Osteoblast (primary cell): ENCODE measurements at regions not wholly inside any gene's neighbourhood (a gene's known extent, or its start where the extent isn't known, plus 50 kb on each side); places are given as distances from the start of the nearest gene placed in this dataset.
"Not testable (repeated sequence)": the region's sequence is repeated elsewhere in the genome, so short reads cannot be mapped to it uniquely, and the experiment has no call there.

Source experiments
- DNase-seq: peaks from one replicate; pipeline ENCODE4 v3.0.0; 2011; ENCODE audit warnings: low spot score, mixed read lengths; ENCODE audit not compliant: insufficient read length; ENCODE audit errors: missing footprints
- H2AFZ ChIP-seq: 2 replicates; pipeline ENCODE4 v1.6.0; 2011; ENCODE audit warnings: mild to moderate bottlenecking, low read length
- H3K27ac ChIP-seq: 2 replicates; pipeline ENCODE4 v1.5.1; 2011; ENCODE audit warnings: mild to moderate bottlenecking, low read depth, low read length, moderate library complexity
- H3K27me3 ChIP-seq: 2 replicates; pipeline ENCODE4 v1.6.0; 2012; ENCODE audit warnings: mild to moderate bottlenecking, control low read depth, inconsistent platforms, low read length, moderate library complexity; ENCODE audit not compliant: insufficient read depth
- H3K36me3 ChIP-seq: 2 replicates; pipeline ENCODE4 v1.5.1; 2011; ENCODE audit warnings: mild to moderate bottlenecking, low read length, control low read depth, moderate library complexity; ENCODE audit not compliant: insufficient read depth
- H3K4me1 ChIP-seq: 2 replicates; pipeline ENCODE4 v1.5.1; 2011; ENCODE audit warnings: mild to moderate bottlenecking, low read length, control low read depth, moderate library complexity; ENCODE audit not compliant: insufficient read depth
- H3K4me2 ChIP-seq: 2 replicates; pipeline ENCODE4 v1.6.0; 2011; ENCODE audit warnings: mild to moderate bottlenecking, low read length; ENCODE audit not compliant: insufficient read depth
- H3K4me3 ChIP-seq: fragments of 200-600 bp; sonication (generic); 3 replicates; pipeline ENCODE4 v1.5.1; 2012; ENCODE audit warnings: mild to moderate bottlenecking, low read length, inconsistent platforms; ENCODE audit not compliant: insufficient read depth
- H3K79me2 ChIP-seq: 2 replicates; pipeline ENCODE4 v1.6.0; 2012; ENCODE audit warnings: mild to moderate bottlenecking, low read length, control low read depth, inconsistent platforms; ENCODE audit not compliant: insufficient read depth
- H3K9me3 ChIP-seq: 2 replicates; pipeline ENCODE4 v1.5.1; 2011; ENCODE audit warnings: low read depth, low read length, control low read depth
- H4K20me1 ChIP-seq: 2 replicates; pipeline ENCODE4 v1.6.0; 2012; ENCODE audit warnings: mild to moderate bottlenecking, low read length, control low read depth; ENCODE audit not compliant: insufficient read depth

DNA sequence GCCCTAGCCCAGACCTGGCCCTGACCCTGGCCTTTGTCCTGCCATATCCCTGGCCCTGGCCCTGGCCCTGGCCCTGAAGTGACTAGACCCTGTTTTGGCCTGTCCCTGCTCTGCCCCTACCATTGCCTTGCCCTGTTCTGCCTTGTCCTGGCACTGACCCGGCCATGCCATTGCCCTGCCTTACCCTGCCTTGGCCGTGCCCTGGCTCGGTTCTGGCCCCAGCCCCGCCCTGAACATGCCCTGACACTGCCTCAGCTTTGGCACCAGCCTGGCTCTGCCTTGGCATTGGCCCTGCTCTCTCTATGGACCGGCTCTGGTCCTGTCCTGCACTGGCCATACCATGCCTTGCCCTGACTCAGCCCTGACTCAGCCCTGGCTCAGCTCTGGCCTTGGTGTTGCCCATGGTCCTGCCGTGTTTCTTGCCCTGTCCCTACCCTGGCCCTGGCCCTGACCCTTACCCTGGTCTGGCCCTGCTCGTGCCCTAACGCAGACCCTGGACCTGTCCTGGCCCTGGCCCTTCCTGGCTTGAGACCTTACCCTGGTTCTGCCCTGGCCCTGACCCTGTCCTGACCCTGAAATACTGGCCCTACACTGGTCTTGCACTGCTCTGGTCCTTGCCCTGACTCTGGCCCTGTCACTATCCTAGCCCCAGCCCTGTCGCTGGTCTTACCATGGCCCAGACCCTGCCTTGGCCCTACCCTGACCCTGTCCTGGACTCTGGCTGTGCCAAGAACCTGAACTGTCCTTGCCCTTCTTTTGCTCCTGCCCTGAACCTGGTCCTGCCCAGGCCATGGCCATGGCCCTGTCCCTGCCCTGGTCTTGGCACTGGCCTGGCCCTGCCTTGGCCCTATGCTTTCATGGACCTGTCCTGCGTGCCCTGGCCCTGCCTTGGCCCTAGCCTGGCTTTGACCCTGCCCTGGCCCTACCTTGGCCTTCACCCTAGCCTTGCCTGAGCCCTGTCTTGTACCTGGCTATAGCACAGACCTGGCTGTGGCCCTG lies 224.6 kb downstream of the LIPI start:
- not testable (repeated sequence) for H3K36me3 ChIP-seq, DNase-seq, H3K27me3 ChIP-seq, H3K27ac ChIP-seq, H3K9me3 ChIP-seq, H3K79me2 ChIP-seq, H2AFZ ChIP-seq, H3K4me3 ChIP-seq, H3K4me2 ChIP-seq, H4K20me1 ChIP-seq, H3K4me1 ChIP-seq

DNA sequence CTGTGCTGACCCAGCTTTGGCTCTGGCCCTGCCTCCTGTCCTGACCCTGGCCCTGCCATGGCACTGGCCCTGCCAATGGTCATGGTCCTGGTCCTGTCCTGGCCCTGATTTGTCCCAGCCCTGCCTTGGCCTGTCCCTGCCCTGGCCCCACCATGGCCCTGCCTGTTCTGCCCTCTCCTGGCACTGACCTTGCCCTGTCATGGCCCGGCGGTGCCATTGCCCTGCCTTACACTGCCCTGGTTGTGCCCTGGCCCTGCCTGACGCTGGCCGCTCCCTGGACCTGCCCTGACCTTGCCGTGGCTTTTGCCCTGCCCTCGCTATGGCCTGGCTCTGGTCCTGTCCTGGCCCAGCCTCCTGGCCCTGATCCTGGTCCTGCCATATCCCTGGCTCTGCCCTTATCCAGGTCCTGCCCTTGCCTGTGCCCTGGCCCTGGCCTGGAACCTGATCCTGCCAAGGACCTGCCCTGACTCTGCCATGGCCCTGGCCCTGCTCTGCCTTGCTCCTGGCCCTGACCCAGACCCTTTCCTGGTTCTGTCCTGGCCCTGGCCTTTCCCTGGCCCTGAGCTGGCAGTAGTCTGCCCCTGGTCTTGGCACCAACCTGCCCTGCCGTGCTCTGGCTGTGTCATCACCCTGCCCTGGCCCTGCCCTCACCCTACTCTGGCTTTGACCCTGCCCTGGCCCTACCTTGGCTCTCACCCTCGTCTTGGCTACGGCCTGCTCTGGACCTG lies 225.5 kb downstream of the LIPI start:
- H3K27ac ChIP-seq, H3K4me2 ChIP-seq, H3K79me2 ChIP-seq, H3K27me3 ChIP-seq, H3K9me3 ChIP-seq, H2AFZ ChIP-seq, DNase-seq, H3K36me3 ChIP-seq, H4K20me1 ChIP-seq, H3K4me1 ChIP-seq, H3K4me3 ChIP-seq: not testable (repeated sequence)

DNA sequence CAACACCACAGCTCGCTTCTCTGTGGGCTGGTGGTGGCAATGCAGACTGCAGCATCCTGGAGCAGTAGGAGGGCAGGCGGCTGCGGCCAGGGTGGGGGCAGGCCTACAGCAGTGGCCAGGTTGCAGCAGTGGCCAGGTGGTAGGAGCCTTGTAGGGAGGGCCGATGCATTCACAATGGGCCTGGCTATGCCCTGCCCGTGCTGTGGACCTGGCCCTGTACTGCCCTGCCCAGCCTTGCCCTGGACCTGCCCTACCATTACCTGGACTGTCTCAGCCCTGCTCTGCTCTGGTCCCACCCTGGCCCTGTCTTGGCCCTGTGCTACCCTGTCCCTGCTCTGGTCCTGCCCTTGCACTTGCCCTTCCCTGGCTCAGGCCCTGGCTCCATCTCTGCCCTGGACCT lies 226.0 kb downstream of the LIPI start:
- not testable (repeated sequence) for H3K4me1 ChIP-seq, H3K4me2 ChIP-seq, H3K36me3 ChIP-seq, H3K79me2 ChIP-seq, H2AFZ ChIP-seq, H3K4me3 ChIP-seq, H3K27ac ChIP-seq, H4K20me1 ChIP-seq, DNase-seq, H3K9me3 ChIP-seq, H3K27me3 ChIP-seq

DNA sequence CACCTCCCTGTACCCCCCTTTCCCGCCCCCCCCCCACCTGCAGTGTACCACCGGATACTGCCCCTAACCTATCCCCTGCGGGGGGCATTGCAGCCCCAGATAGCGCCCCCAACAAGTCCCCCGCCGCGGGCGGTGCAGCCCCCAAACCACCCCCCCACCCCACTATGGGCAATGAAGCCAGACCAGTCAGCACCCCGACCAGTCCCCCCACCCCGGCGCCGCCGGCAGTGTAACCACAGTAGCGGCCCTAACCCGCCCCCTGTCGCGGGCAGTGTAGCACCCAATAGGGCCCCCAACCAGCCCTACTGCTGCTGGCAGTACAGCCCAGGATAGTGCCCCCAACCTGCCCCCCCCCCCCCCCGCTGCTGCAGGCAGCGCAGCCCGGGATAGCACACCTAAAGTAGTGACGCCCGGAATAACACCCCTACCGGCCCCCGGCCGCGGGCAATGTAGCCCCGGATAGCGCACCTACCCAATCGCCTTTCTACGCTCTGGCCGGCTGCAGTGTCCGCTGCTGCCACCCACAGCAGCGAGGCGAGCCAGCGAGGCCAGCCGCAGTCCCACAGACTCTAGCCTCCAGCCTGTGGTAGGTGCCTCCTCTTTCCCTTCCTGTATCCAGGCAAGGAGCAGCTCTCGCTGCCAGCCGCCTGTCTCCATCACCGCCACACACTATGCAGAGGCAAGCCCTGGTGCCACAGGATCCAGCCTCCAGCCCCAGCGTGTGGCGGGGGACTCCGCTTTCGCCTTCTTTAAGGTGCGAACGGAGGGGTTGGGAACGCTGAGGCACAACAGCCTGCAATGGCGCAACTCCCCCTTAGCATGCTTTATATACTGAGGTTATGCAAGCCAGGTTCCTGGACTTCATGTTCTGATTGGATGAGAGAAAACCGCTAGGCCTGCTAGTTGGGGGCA lies 229.3 kb downstream of the LIPI start:
- not testable (repeated sequence) for H3K4me1 ChIP-seq, H4K20me1 ChIP-seq, H3K27me3 ChIP-seq, H3K9me3 ChIP-seq, H3K79me2 ChIP-seq, H3K4me3 ChIP-seq, H3K36me3 ChIP-seq, H3K27ac ChIP-seq, H3K4me2 ChIP-seq, H2AFZ ChIP-seq, DNase-seq

DNA sequence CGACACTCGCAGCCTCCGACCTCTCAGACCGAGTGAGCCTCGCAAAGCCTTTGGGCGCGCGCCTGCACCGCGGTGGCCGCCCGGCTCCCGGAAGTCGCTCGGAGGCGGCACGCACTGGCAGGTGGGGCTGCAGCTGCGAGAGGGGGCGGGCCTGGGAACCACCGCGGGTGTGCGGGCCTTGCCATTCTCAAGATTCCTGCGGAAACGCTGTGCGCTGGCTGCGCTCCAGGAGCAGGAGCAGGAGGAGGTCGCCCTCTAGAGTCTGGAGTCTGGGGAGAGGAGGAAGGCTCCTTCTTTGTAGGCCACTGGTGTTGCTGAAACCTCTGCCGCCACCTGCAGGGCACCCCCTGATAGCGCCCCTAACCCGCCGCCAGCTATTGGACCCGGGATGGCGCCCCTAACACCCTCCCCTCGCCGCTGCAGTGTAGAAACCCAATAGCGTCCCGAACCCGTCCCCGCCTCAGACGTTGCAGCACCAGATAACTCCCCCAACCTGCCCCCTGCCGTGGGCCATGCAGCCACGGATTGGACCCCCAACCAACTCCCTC lies 230.6 kb downstream of the LIPI start:
- not testable (repeated sequence) for H3K4me3 ChIP-seq, DNase-seq, H3K27ac ChIP-seq, H3K79me2 ChIP-seq, H2AFZ ChIP-seq, H3K4me1 ChIP-seq, H3K27me3 ChIP-seq, H3K4me2 ChIP-seq, H4K20me1 ChIP-seq, H3K9me3 ChIP-seq, H3K36me3 ChIP-seq

DNA sequence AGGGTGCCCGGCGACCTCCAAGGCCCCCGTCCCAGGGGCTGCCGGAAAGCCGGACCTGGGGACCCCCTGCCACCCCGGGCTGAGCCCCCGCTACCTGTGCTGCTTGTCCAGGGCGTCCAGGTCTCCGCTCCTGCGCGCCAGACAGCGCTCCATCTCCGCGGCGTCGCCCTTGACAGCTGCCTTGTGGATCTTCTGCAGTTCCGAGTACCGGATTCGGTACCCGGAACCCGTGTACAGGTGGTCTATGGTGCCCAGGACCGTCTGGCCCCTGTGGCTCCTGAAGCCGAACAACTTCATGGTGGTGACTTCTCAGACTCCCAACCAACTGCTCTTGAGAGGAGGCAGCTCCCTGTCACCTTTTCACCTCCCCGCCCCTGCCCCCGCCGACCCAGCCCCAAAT lies 231.1 kb downstream of the LIPI start:
- H3K4me2 ChIP-seq, H3K36me3 ChIP-seq, H2AFZ ChIP-seq, H3K9me3 ChIP-seq, H3K4me3 ChIP-seq, H3K79me2 ChIP-seq, H3K4me1 ChIP-seq, DNase-seq, H3K27ac ChIP-seq, H4K20me1 ChIP-seq, H3K27me3 ChIP-seq: not testable (repeated sequence)

DNA sequence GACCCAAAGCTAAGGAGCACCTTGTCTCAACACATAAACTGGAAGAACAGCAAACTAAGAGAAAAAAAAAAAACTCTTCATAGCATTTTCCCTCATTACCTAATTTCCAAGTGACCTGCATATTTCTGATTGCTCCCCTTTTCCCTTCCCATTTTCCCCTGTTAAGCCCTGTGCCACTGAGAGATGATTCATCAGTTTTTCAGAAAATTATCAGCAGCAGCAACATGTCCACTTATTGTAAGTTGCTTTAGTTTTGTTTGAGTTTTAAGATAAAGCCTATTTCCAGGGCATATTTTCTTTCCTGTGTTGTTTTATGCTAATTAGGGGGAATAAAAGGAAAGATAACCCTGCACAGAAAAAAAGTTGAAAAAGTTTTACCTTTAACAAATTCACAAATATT lies 236.2 kb downstream of the LIPI start:
- H3K9me3 ChIP-seq, H3K79me2 ChIP-seq, H3K27ac ChIP-seq, H3K4me1 ChIP-seq, H3K36me3 ChIP-seq, DNase-seq, H3K4me3 ChIP-seq, H3K4me2 ChIP-seq, H2AFZ ChIP-seq, H4K20me1 ChIP-seq, H3K27me3 ChIP-seq: not testable (repeated sequence)

DNA sequence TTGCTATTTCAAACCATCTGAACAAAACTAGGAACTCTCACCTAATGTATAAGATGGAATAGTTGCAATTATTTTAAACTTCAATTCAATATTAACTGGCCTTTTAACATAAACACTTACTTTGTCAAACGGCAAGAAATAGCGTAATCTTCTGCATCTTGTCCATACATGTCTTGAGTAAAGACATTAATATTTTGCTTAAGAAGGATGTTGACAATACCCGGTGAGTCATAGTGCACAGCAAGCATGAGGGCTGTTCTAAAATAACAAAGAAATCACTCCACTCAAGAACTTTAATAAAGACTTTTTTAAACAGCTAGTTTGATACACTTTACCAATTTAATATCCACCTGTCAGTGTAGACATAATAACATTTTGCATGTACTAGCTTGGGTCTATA lies 240.9 kb downstream of the LIPI start:
- not testable (repeated sequence) for H3K27ac ChIP-seq, H3K4me1 ChIP-seq, H3K36me3 ChIP-seq, H3K79me2 ChIP-seq, H4K20me1 ChIP-seq, H3K4me3 ChIP-seq, H3K4me2 ChIP-seq, H3K27me3 ChIP-seq, H2AFZ ChIP-seq, DNase-seq, H3K9me3 ChIP-seq
